ES-I3 (cell line): ENCODE measurements at regions not wholly inside any gene's neighbourhood (a gene's known extent, or its start where the extent isn't known, plus 50 kb on each side); places are given as distances from the start of the nearest gene placed in this dataset.
A peak's percentile ranks its signal among the peaks of the same experiment; 100 is the strongest.

Experiments used
- H3K36me3 ChIP-seq: 2 replicates; pipeline ENCODE4 v1.6.1; 2013; ENCODE audit warnings: mild to moderate bottlenecking, low read length, control low read depth, moderate library complexity; ENCODE audit not compliant: insufficient read depth
- H3K4me1 ChIP-seq: 2 replicates; pipeline ENCODE4 v1.6.1; 2013; ENCODE audit warnings: mild to moderate bottlenecking, control low read depth, low read length; ENCODE audit not compliant: insufficient read depth
- H3K9ac ChIP-seq: 2 replicates; pipeline ENCODE4 v1.6.1; 2013; ENCODE audit warnings: low read depth, mild to moderate bottlenecking, low read length, moderate library complexity
- H3K9me3 ChIP-seq: 2 replicates; pipeline ENCODE4 v1.6.1; 2013; ENCODE audit warnings: mild to moderate bottlenecking, low read length, moderate library complexity; ENCODE audit not compliant: control insufficient read depth, insufficient read depth

DNA sequence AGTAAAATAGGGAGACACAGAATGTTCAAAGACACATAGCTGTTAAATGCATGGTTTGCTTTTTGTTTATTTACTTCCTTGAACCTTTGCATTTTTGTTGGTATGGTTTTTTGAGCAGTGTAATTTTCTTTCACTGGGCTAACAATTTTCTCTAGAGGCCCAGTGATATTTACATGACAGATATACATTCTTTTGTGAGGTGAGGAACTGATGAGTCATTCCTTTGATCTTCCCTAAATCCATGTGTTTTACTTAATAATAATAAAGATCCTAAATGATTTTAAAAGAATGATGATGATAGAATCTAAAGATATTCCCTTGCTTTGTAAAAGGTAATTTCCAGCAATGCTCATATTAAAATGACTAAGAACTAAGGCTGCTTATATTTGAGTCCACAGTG lies 188.5 kb upstream of the ANK3 start:
- Histone ChIP-seq H3K9me3 (no peaks in the 10 kb centered on the region; the same call in 1 of the 2 replicates), H3K9ac (no peak overlapping the region), H3K4me1 (peaks cover 13% of the 10 kb centered on the region; the same call in 1 of the 2 replicates), H3K36me3 (no peaks in the 10 kb centered on the region)

GRCh38 chr10:60576130-60577069 lies 186.7 kb upstream of the ANK3 start:
- Histone ChIP-seq H3K9me3 (no peaks in the 10 kb centered on the region; the same call in 1 of the 2 replicates), H3K9ac (no peak overlapping the region), H3K36me3 (no peaks in the 10 kb centered on the region), H3K4me1 (peaks cover 19% of the 10 kb centered on the region)

DNA sequence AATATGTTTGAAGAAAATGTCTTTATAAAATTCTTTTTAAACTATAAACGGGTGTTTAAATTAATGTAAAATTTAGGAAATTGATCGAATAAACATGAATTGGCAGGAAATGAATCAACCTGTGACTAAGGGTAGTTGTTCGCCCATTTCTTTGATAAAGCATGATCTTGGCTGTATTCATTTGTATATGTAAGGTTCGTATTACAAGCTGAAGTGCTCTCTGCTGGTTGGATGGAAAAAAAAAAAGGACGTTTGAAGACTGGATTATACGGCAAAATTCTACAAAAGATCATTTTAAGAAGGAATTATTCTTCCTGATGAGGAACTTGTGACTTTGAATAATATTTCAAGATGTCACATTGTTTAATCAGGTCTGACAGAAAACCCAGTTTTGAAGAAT lies 185.4 kb upstream of the ANK3 start:
- Histone ChIP-seq H3K9me3 (no peaks in the 10 kb centered on the region; the same call in 1 of the 2 replicates), H3K36me3 (no peaks in the 10 kb centered on the region), H3K9ac (no peak overlapping the region), H3K4me1 (peaks cover 19% of the 10 kb centered on the region)

DNA sequence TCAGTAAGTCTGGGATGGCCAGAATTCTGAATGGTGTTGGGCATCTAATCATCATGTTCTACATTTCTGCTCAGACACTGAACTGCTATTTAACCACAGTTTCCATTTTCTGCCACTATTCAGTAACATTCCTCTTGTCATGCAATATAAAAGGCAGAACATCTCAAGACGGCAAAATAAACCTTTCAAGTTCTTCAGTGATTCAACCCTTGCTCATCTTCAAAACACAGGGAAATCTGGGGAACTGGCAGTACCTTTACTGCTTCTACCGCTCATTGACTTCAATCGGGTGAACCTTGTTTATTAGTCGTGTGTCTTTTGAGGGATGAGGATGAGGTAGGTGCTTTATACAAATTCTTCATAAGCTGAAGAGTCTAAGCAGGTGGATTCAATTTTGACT lies 184.7 kb upstream of the ANK3 start:
- H3K9ac ChIP-seq = no peak overlapping the region

DNA sequence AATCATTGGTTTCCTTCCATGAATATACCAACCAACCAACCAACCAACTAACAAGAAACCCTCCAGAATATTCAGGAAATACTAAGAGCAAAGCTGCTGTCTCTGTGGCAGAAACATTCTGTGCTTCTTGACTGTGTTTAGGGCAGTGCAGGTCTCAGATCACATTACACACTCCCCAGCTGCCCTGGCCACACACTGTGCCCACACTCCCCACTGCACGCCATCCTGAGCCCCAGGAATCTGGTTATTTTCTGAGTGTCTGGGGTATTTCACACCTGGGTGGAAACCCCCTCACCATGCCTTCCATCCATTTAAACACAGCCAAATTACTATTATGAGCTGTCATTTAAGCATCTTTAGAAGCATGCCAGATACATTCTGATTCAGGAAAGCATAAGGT lies 183.7 kb upstream of the ANK3 start:
- H3K9ac ChIP-seq = no peak overlapping the region
- peaks cover under 1% of the 10 kb centered on the region; the same call in 1 of the 2 replicates for H3K9me3 ChIP-seq
- no peaks in the 10 kb centered on the region for H3K36me3 ChIP-seq
- peaks cover 19% of the 10 kb centered on the region for H3K4me1 ChIP-seq

More for the DNA sequence above, 184.7 kb upstream of the ANK3 start:
- H3K36me3 ChIP-seq = no peaks in the 10 kb centered on the region
- no peaks in the 10 kb centered on the region; the same call in 1 of the 2 replicates for H3K9me3 ChIP-seq
- peaks cover 19% of the 10 kb centered on the region for H3K4me1 ChIP-seq

GRCh38 chr10:60572511-60573194 lies 183.0 kb upstream of the ANK3 start:
- Histone ChIP-seq H3K9me3 (peaks cover 5% of the 10 kb centered on the region; the same call in 1 of the 2 replicates), H3K36me3 (no peaks in the 10 kb centered on the region), H3K9ac (peak overlapping the region; percentile 36; the same call in 1 of the 2 replicates), H3K4me1 (peaks cover 19% of the 10 kb centered on the region)

DNA sequence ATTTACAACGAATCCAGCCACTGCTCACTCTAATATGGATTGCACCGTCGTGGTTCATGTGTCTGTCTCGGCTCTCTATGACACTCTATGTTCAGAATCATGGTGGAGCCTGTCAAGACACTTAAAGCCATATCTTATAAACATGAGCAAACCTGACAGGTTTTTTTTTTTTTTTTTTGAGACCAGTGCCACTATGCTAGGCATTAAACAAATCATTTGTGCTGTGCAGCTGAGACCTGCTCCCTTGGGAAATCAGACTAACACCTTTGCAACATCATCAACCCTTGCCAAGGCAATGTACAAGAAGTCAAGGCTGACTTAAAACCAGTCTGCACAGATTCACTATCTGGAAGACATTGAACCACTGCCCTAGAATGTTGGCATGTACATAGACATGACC lies 181.2 kb upstream of the ANK3 start:
- no peak overlapping the region for H3K9ac ChIP-seq

GRCh38 chr10:60570272-60570865 lies 180.7 kb upstream of the ANK3 start:
- Histone ChIP-seq H3K4me1 (peaks cover 19% of the 10 kb centered on the region), H3K9ac (no peak overlapping the region), H3K36me3 (no peaks in the 10 kb centered on the region), H3K9me3 (peaks cover 7% of the 10 kb centered on the region; the same call in 1 of the 2 replicates)

More for the DNA sequence above, 181.2 kb upstream of the ANK3 start:
- Histone ChIP-seq H3K9me3 (peaks cover 5% of the 10 kb centered on the region; the same call in 1 of the 2 replicates), H3K36me3 (no peaks in the 10 kb centered on the region), H3K4me1 (peaks cover 19% of the 10 kb centered on the region)

GRCh38 chr10:60569681-60570080 lies 180.0 kb upstream of the ANK3 start:
- H3K36me3 ChIP-seq = no peaks in the 10 kb centered on the region
- peaks cover 12% of the 10 kb centered on the region; the same call in 1 of the 2 replicates for H3K9me3 ChIP-seq
- no peak overlapping the region for H3K9ac ChIP-seq
- H3K4me1 ChIP-seq = peaks cover 18% of the 10 kb centered on the region

- Histone ChIP-seq H3K4me1 (no peaks in the 10 kb centered on the region), H3K9me3 (peaks cover 13% of the 10 kb centered on the region; the same call in 1 of the 2 replicates)
These were observed 176.4 kb upstream of the ANK3 start for GRCh38 chr10:60566096-60566495.

DNA sequence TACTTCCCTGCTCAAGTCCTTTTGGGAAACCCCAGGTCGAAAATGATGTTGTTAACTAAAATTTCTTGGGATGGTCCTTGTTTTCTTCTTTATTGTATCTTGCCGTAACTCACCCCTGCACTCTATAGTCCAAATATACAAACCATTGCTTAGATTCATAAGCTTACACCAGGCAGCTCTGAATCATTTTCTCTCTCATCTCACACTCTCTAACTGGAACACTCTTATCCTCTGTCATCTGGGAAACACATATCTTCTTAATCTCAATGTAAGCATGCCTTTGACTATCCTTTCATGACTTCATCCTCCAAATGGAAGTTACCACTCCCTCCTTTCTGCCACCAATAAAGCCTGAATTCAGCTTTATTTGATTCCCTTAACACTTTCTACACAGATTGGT lies 175.8 kb upstream of the ANK3 start:
- Histone ChIP-seq H3K9me3 (peaks cover 13% of the 10 kb centered on the region; the same call in 1 of the 2 replicates), H3K9ac (no peak overlapping the region), H3K4me1 (no peaks in the 10 kb centered on the region), H3K36me3 (no peaks in the 10 kb centered on the region)

More at GRCh38 chr10:60566096-60566495, 176.4 kb upstream of the ANK3 start:
- no peak overlapping the region for H3K9ac ChIP-seq
- H3K36me3 ChIP-seq = no peaks in the 10 kb centered on the region

DNA sequence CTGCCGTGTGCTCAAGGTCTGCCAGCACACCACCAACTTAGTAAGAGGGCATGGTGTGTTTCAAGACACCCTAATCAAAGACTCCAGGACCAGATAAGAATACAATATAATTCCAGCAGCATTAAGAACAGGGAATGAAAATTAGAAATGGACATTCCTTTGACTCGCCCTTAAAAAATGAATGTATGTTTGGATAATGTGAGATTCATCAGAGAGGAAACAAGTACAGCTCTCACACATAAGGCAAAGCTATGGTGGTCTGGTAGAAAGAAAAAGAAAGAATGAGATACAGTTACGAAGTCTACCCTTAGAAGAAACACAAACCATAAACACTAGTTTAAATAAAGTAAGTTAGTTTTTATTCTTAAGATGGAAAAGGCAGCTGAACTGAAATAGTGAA lies 174.8 kb upstream of the ANK3 start:
- H3K9me3 ChIP-seq = peaks cover 13% of the 10 kb centered on the region; the same call in 1 of the 2 replicates
- H3K9ac ChIP-seq = no peak overlapping the region
- H3K4me1 ChIP-seq = no peaks in the 10 kb centered on the region
- H3K36me3 ChIP-seq = no peaks in the 10 kb centered on the region

- Histone ChIP-seq H3K9ac (no peak overlapping the region), H3K36me3 (no peaks in the 10 kb centered on the region), H3K4me1 (no peaks in the 10 kb centered on the region), H3K9me3 (peaks cover 12% of the 10 kb centered on the region; the same call in 1 of the 2 replicates)
These were observed 170.8 kb upstream of the ANK3 start for GRCh38 chr10:60560451-60560850.

DNA sequence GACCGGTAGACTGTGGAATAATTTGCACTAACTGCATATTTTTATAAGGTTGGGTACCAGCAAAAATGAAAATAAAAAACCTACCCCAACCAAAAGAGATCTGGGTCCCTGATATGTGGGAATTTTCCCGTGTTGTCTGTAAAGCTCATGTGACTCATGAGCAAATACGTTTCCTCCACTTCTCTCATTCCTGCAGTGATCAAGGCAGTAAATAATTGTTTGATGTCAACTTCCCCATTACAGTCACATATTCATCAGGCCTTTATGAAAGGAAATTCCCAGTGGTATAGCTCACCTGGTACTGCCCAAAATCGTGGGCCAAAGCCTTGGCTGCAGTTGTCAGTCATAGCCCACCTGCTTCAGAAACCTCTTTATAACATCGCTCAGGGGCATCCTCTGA lies 166.0 kb upstream of the ANK3 start:
- H3K36me3 ChIP-seq = no peaks in the 10 kb centered on the region

More for the DNA sequence above, 166.0 kb upstream of the ANK3 start:
- H3K9ac ChIP-seq = no peak overlapping the region
- no peaks in the 10 kb centered on the region for H3K4me1 ChIP-seq
- H3K9me3 ChIP-seq = peaks cover 5% of the 10 kb centered on the region
